DMS53 treated with DMSO at 0.1 percent for 48 hours (cell line): ENCODE measurements at regions not wholly inside any gene's neighbourhood (a gene's known extent, or its start where the extent isn't known, plus 50 kb on each side); places are given as distances from the start of the nearest gene placed in this dataset.

Source experiments
- DNase-seq: peaks from one replicate; lab custom pipeline; 2025; ENCODE audit not compliant: unreplicated experiment; lab: John Stamatoyannopoulos, UW

GRCh38 chr3:76177610-76178009, 392.3 kb upstream of the ZNF717 start:
- DNase-seq: no peak

GRCh38 chr3:76178412-76178811, 393.1 kb upstream of the ZNF717 start:
- no peak for DNase-seq

GRCh38 chr3:76181213-76181612, 395.9 kb upstream of the ZNF717 start:
- no peak for DNase-seq

GRCh38 chr3:76198086-76198485, 412.7 kb upstream of the ZNF717 start:
- no peak for DNase-seq

- DNase-seq: no peak
Measured at GRCh38 chr3:76199382-76199781, 414.0 kb upstream of the ZNF717 start.

- no peak for DNase-seq
Measured at GRCh38 chr3:76203578-76203977, 418.2 kb upstream of the ZNF717 start.

GRCh38 chr3:76206346-76206745, 421.0 kb upstream of the ZNF717 start:
- no peak for DNase-seq

- DNase-seq: no peak
Measured at GRCh38 chr3:76212679-76213078, 427.3 kb upstream of the ZNF717 start.

GRCh38 chr3:76222201-76222600, 436.9 kb upstream of the ZNF717 start:
- DNase-seq: no peak

GRCh38 chr3:76231258-76231657, 445.9 kb upstream of the ZNF717 start:
- no peak for DNase-seq

- DNase-seq: no peak
Measured at GRCh38 chr3:76242886-76243753, 457.8 kb upstream of the ZNF717 start.

- DNase-seq: peak; percentile 22
Measured at GRCh38 chr3:76245073-76245472, 459.7 kb upstream of the ZNF717 start.

- DNase-seq: peak; percentile 12
Measured at GRCh38 chr3:76245622-76246021, 460.3 kb upstream of the ZNF717 start.

GRCh38 chr3:76264496-76264895, 479.1 kb upstream of the ZNF717 start:
- no peak for DNase-seq

GRCh38 chr3:76264911-76265310, 479.6 kb upstream of the ZNF717 start:
- DNase-seq: no peak

- DNase-seq: no peak
Measured at GRCh38 chr3:76266511-76266910, 481.2 kb upstream of the ZNF717 start.

- no peak for DNase-seq
Measured at GRCh38 chr3:76267851-76268380, 482.6 kb upstream of the ZNF717 start.

GRCh38 chr3:76293856-76294255, 508.5 kb upstream of the ZNF717 start:
- no peak for DNase-seq

GRCh38 chr3:76300746-76301145, 515.4 kb upstream of the ZNF717 start:
- DNase-seq: peak; percentile 1

GRCh38 chr3:76307556-76307955, 522.2 kb upstream of the ZNF717 start:
- no peak for DNase-seq

GRCh38 chr3:76308541-76308940, 523.2 kb upstream of the ZNF717 start:
- DNase-seq: no peak

GRCh38 chr3:76310089-76310488, 524.7 kb upstream of the ZNF717 start:
- no peak for DNase-seq

- DNase-seq: no peak
Measured at GRCh38 chr3:76310667-76311066, 525.3 kb upstream of the ZNF717 start.
